Suprapubic skin (tissue), 4 donors: ENCODE measurements at regions not wholly inside any gene's neighbourhood (a gene's known extent, or its start where the extent isn't known, plus 50 kb on each side); places are given as distances from the start of the nearest gene placed in this dataset.

ENCODE experiments used
- CTCF ChIP-seq, 2 donors: fragments of 200-600 bp in 1 of 2; fragments of 450-650 bp in 1 of 2; sonication (generic) in 1 of 2; IDR thresholded peaks; one replicate each; pipeline ENCODE4 v1.5.1; 2016 to 2019; ENCODE audit warnings: antibody characterized with exemption in 2 of 2, mild to moderate bottlenecking in 1 of 2, moderate library complexity in 1 of 2
- POLR2A ChIP-seq, 2 donors: fragments of 450-650 bp; IDR thresholded peaks; one replicate each; pipeline ENCODE4 v1.6.1; 2017; ENCODE audit warnings: antibody characterized with exemption in 2 of 2, mild to moderate bottlenecking in 2 of 2, moderate library complexity in 2 of 2
- POLR2AphosphoS5 ChIP-seq, 3 donors: sonication (generic); formaldehyde crosslinking; IDR thresholded peaks; one replicate each; pipeline ENCODE4 v1.6.1; 2017; ENCODE audit warnings: antibody characterized with exemption in 3 of 3

DNA sequence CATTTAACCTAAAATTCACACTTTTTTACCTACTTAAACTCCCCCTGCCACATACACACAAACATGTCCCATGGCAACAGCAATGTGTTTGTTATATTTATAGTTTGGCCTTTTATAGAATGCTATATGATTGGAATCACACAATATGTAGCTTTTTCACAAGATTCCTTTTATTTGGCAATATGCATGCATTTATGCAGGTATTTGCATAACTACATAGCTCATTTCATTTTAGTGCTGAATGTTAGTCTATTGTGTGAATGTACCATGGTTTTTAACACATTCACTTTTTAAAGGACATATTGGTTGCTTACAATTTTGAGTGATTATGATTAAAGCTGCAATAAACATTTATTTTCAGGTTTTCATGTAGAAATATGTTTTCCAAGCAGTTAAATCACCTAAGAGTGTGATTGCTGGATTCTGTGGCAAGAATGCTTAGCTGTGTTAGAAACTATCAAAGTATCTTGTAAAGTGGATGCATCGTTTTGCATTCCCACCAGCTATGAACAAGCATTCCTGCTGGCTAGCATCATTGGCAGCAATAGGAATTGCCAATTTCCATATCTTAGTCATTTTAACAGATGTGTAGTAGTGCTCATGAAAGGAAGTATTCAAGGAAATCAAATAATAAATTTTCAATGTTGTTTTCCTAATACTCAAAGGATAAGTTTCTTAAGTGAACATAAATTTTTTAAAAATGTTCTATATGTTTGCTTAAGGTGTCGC lies 557.0 kb downstream of the SLITRK1 start:
- TF ChIP-seq CTCF (IDR thresholded peaks at IDR 0.05): no peak
- TF ChIP-seq POLR2A (IDR thresholded peaks at IDR 0.05): no peak
- TF ChIP-seq POLR2AphosphoS5 (IDR thresholded peaks at IDR 0.05): no peak
